ENCODE measurements at regions not wholly inside any gene's neighbourhood (a gene's known extent, or its start where the extent isn't known, plus 50 kb on each side); places are given as distances from the start of the nearest gene placed in this dataset.

- TF ChIP-seq EZH2 (IDR thresholded peaks at IDR 0.05; ENCODE audit: low read length, unreplicated experiment) (no peak), EZH2phosphoT487 (IDR thresholded peaks at IDR 0.05; ENCODE audit: borderline replicate concordance, low read length) (no peak)
- TF ChIP-seq, protein P1, sequence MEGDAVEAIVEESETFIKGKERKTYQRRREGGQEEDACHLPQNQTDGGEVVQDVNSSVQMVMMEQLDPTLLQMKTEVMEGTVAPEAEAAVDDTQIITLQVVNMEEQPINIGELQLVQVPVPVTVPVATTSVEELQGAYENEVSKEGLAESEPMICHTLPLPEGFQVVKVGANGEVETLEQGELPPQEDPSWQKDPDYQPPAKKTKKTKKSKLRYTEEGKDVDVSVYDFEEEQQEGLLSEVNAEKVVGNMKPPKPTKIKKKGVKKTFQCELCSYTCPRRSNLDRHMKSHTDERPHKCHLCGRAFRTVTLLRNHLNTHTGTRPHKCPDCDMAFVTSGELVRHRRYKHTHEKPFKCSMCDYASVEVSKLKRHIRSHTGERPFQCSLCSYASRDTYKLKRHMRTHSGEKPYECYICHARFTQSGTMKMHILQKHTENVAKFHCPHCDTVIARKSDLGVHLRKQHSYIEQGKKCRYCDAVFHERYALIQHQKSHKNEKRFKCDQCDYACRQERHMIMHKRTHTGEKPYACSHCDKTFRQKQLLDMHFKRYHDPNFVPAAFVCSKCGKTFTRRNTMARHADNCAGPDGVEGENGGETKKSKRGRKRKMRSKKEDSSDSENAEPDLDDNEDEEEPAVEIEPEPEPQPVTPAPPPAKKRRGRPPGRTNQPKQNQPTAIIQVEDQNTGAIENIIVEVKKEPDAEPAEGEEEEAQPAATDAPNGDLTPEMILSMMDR (conservative IDR thresholded peaks at IDR 0.05; ENCODE audit: low read depth, low read length) = no peak
Measured at GRCh38 chr10:131688304-131688703, 212.5 kb upstream of the PPP2R2D start.
